CD1c-positive myeloid dendritic cell (primary cell): ENCODE measurements at regions not wholly inside any gene's neighbourhood (a gene's known extent, or its start where the extent isn't known, plus 50 kb on each side); places are given as distances from the start of the nearest gene placed in this dataset.
"Not testable (repeated sequence)": the region's sequence is repeated elsewhere in the genome, so short reads cannot be mapped to it uniquely, and the experiment has no call there.

ENCODE experiments used
- DNase-seq: peaks from one replicate; pipeline ENCODE4 v3.0.0-alpha.2; 2016; ENCODE audit errors: extremely low spot score

DNA sequence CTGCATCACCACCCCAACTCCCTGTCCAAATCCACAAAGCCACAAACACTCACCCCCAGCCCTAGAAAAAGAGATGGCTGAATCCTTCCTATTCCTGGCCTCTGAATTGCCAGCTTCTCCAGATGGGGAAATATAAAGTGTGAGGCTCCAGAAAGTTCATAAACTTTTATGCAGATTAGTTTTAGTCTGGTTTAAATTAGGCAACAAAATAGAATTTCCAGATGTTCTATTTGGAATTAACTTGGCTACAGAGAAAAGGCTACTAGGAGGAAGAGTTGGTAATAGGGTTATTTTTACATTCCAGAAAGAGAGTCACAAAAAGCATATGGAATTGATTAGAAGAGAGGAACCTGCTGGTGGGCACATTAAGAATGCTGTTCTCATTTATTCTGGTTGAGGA, 56.0 kb downstream of the EN1 start:
- no peak for DNase-seq

DNA sequence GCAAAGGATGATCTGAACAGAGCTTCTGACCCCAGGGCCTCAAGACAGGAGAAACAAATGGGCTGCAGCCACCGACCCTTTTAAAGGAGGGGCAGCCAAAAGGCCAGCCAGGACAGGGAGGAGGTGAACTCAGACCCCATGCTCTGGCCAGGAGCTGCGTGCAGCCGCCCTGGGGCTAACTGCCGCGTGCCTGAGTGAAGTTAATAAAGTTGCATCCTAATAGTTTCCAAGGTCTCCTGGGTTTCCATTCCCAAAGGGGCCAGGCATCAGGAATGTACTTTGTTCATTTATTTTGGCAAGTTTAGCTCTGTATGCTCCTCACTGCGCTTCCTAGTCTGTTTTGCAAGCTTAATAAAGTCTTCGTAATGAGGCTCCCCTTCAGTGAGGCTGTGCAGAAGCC, 60.7 kb downstream of the EN1 start:
- DNase-seq: no peak

DNA sequence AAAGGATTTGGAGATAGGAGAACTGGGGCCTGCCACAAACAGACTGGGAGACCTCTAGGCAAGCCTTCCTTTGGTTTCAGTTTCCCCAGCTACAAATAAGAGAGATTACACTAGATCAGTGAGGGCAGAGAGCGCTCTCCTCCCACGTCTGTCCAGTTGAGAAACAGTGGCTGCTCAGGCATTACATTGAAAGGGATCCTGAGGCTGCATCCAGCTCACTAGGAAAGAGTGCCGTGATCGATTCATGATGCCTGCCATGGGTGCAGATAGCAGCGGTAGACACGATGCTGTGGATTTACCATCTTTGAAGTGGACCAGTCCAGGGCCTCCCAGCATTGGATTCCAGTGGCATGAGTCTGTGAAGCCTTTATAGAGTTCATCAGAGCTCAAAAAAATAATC, 62.6 kb downstream of the EN1 start:
- DNase-seq: no peak

DNA sequence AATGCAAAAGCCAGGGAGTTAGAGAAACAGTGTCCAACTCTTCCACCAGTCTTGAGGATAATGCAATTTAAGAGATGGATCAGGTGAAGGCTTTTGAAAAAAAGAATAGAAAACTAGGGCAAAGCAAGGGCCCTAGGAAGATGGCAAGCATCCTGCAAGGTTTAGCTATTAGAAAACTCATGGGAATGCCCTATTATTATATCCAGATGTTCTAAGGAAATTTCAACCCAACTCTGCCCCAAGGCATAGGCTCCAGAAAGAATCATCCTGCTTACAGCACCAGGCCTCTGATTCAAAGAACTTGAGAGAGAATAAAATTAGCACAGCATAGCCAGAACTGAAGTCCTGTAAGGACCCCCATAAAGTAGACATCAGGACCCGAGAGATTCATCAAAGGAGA, 68.1 kb downstream of the EN1 start:
- no peak for DNase-seq

DNA sequence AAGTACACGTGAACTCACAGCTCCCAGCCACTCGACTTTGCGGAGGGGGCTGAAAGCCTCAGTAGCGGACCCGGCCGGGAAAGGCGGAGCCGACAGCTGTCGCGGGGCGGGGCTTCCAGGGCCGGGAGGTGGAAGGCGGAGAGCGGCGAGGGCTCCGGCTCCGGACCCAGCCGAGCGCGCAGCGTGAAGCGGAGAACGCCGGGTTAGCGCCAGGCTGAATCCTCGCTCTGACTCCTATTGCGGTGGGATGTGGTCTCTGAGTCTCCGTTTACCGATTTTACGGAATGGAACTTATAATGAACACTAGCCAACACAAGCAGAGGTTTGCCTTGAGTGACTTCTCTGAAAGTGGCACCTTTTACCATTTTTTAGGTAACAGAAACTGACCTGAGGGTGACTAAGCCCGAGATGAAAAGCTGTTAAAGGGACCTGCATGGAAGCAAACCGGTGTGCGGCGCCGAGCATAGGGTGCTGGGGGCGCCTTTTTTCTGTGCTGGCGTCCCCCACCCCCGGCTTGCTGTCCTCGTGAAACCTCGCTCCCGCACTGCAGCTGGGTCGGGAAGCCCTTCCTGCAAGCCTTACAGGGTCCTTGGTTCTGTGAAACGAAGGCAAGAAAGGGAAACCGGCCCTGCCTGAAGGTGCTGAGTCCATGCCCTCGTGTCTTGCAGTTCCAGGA, 72.9 kb downstream of the EN1 start:
- DNase-seq: no peak

DNA sequence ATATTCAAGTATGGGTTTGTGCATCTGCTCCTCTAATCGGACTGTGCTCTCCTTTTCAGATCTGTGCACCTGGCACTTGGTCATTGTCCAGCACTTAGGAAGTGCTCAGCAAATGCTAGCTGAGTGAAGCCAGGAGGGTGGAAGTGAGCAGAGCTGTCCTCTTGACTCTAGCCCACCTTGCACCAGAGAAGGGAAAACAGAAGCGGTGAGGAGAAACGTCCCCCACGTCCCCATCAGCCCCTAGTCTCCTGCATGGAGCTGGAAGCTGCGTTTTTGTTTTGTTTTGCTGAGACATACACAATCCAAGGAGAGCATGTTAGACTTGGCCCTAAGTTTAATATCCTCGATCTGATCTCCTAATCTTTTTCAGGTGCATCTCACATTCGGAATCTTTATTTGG, 73.6 kb downstream of the EN1 start:
- no peak for DNase-seq

DNA sequence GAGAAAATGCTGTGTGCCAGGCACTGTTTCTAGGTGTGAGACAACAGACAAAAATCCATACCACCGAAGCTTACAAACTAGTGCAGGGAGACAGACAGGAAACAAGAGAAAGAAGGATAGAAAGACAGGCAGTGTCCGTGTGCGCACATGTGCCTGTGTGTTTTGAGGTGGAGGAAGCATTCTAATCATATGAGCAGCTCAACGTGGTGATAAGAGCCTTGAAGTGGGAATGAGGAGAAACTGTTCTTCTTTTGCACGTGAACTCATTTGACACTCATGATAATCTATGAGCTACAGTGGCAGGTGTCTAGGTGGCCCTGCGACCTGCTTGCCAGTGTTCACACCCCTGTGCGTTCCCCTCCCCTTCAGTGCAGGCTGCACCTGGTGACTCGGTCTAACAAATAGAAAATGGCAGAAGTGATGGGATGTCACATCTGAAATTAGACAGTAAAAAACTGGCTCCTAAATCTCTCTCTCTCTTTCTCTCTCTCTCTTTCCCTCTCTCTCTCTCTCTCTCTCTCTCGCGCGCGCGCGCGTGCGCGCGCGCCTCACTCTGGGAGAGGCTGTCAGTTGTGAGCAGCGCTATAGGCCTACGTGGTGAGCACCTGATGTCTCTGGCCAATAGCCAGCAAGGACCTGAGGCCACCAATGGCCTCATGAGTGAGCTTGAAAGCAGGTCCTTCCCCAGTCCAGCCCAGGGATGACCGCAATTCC, 74.8 kb downstream of the EN1 start:
- DNase-seq: no peak

DNA sequence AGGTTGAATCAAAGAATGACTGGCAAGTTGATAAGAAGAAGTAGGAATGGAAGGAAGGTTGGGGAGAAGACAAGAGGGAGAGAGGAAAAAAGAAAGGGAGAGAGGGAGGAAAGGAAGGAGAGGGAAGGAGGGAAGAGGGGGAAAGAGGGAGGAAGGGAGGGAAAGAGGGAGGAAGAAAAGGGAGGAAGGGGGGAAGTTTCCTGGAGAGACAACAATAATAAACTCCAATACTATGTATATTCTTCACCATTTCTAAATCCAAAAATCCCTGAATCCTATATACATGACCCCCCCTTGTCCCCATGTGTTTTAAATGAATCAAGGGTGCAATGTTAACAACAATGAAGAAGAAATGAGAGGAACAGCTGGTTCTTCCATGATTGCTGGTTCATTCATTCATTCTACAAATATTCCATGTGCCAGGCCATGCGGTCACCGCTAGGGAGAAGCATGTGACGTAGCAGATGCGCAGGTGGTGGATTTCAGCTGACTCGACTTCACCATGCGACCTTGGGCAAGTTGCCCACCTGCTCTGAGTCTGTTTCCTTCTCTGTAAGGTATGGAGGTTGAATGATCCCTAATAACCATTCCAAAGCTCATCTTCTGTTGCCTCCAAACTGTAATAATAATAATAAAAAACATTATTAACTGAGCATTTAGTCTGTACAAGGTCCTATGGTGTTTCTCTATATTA, 77.6 kb downstream of the EN1 start:
- DNase-seq: no peak

DNA sequence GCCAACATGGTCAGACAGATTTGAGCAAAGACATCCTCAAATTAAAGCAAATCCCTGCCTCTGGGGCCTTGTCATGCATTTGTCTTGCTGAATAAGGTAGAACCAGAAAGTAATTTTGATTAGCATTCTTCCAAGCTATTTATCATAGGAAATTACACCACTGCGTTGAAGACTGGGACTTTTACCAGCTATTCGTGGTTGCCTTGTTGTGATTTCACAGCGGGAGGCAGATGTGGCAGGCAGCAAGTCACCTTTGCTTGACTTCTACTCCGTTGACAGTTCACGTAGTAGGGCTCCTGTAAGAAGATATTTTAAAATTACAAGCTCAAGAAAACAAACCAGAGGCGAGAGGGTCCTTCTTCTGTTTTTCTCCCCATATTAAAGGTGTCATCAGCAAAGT, 80.6 kb downstream of the EN1 start:
- DNase-seq: no peak

DNA sequence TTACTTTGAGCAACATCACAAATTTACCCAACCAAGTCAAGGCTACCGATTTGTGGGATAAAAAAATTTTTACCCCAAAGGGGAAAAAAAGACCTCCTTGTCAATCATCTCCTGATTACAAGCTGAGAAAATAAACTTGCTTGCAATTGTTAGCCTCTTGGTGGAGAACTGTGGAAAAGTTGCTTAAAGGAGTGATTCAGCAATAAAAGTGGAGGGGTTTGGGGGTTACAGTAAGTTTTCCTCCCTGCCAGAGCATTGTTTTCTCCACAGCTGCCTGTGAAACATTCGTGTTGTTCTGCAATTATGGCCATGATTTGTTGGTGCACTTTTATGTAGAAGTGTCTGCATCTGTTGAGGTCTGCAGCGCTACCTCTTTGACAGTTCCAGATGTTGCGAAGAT, 82.6 kb downstream of the EN1 start:
- DNase-seq: no peak

DNA sequence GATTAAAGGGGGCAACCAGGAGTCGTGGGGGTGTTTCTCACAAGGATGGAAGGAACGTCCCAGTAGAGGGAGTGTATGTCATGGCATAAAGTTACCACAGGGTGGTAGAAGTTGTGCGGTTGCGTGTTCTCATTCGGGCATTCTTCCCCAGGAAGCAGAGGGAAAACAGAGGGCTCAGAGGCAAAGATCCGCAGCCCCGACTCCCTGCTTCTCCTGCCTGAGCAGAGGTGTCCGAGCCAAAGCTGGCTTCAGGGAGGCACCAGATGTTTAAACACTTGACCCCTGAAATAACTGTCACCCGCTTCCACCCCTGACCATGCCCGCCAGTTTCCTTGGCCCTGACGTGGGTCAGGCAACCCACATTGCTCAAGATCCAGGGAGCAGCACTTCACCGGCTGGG, 83.7 kb downstream of the EN1 start:
- no peak for DNase-seq

DNA sequence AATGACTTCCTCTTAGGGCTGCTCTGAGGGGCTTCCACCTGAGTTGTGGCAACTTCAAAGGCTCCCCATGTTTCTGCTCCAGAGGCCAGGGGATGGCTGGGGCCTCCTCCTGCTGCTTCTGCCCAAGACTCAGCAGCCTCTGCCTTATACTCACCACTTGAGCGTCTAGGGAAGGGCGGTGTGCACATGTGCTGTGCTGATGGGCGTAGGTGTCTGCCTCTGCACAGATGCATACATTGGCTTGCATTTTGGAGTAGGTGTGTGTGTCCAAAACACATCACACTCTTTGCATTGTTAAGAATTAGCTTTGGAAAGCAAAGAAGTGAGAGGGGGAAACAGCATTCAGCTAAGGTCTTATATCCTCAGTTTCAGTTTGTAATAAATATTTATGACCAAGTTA, 85.2 kb downstream of the EN1 start:
- no peak for DNase-seq

DNA sequence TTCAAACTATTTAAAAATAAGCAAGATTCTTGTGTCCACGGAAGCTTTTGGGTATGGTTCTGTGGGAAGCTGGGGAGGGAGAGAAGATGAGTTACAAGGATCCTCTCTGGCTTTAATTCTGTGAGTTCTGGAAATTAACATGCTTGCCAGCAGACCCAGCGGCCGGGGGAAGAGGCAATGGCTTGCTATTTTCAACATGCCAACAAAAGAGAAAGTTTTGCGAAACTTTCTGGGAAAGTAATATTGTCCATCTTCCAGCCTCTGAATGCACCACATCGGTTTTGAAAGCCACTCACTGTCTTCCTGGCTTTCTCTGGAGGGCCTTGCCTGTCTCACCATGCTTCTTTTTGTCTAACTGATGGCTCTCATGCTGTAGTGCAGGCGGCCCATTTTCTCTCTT, 85.7 kb downstream of the EN1 start:
- DNase-seq: no peak

DNA sequence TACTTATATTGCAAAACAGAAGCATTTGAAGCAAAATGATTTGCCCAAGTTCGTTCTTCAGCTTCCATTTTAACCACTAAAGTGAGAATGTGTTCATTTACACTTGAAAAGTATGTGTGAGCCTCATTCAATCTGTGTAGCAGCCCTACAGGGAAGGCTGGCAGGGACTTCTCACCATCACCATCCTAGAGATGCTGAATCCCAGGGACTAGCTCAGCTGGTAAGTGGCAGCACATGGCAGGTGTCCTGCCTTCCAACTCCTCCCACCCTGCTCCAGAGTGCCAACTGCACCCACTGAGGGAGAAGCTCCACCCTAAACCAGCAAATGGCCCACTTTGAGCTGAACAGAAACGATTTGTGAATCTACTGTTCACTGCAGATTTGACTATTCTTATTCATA, 91.5 kb downstream of the EN1 start:
- DNase-seq: no peak

DNA sequence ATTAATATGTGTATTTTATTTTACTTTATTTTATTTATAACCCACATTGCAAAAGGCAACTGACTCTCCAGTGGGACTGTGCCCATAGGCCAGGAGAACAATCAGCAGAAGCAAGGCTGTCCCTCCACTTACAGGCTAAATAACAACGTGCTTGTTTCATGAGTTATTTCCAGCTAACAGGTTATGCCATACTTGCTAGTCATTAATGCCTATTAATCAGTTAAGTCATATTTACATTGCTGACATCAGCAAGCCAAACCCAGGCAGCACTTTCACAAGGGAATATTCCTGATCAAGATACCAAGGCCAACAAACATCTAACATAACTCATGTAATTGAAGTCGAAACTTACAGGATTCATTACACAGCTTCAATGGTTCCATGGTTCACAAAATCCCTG, 92.1 kb downstream of the EN1 start:
- no peak for DNase-seq

DNA sequence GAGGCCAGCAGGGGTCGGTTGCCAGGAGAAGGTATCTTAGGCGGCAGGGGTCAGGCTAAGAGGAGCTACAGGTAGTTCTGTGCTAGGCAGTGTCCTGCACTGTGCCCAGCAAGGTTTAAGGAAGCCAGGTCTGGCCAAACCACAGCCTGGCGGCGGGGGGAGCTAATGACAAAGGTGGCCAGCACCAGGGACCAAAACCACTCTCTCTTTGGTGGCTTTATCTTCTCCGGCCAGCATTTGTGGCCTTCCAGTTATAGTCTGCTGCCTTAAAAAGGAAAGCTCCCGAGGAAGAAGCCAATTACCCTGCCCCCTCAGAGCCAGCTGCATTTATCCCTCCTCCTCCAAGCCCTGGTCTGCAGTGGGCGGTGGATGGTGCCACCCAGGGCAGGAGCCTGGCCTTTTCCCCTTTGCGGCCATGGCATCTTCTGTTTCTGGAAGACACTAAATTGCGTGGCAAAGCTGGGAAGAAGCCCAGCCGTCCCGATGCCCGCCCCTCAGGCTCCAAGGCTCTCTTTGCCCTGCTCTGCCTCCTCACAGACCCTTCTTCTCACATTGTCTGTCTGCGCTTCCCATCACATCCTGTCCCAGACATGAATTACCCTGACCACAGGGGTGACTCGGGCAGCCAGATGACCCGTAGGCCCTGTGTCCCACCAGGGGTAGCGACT, 94.6 kb downstream of the EN1 start:
- no peak for DNase-seq

DNA sequence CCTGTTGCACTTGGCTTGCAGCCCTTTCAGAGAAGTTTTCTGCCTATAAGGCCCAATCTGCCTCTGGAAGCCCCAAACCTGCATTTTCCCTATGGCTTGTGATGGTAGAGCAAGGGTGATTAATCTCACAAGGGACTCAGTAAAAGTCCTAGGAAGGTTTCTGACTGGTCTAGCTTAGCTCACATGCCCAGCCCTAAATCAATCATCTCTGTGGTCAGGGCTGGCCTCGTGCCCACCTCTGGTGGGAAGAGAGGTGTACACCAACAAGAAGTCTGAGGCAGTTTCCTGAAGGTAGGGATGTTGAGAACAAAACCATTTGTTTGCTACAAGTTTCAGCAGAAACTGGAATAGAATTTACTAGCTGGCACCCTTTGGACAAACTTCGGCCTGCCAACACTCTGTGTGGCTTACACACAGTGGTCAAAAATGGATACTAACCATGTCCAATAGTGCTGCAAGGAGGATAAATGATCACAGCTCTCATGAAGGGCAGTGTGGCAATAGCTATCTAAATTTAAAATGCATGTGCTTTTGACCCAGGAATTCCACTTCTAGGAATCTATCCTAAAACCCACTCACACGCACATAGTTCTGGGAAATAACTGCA, 96.4 kb downstream of the EN1 start:
- no peak for DNase-seq

DNA sequence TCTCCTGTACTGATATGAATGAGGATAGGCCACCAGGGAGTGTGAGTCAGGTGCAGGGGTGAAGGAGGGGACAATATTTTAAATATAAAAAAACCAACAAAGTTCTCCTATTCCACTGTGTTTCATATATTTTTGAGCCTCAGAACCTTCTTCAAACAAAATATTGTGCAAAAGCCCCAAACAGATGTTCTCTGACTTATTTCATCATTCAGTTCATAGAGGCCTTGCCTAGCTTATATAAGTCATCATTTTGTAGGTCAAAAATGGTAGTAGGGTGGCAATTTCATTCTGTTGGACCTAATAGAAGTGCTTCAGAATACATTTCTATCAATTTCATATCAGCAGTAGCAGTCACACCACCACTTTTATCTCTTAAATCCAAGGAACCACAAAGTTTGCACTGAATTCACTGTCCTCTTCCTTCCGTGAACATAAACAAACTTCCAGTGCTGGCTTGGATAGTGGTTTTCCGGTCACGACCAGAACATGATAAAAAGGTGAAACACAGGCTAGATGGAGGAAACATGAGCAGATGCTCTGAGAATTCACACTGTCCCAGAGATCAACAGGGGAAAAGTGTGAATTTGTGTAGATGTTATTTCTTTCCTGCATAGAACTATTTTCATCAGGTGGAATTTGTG, 99.1 kb downstream of the EN1 start:
- DNase-seq: no peak

DNA sequence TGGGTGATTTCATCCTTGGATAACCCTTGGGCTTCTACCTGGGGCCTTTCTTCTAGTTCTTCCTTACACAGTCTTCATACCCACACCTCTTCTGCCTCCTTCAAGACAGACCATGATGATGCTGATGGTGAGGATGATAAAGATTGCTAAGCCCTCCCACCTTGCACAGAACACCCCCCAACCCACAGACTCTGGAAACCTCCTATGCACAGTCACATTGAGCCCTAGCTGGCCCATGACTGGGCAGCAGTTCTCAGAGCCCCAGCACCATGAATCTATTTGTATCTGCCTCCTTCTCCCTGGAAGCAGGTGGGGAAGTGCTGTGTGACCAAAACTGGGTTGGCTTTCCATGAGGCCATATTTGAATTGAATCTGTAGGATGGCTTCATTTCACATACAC, 99.8 kb downstream of the EN1 start:
- no peak for DNase-seq

DNA sequence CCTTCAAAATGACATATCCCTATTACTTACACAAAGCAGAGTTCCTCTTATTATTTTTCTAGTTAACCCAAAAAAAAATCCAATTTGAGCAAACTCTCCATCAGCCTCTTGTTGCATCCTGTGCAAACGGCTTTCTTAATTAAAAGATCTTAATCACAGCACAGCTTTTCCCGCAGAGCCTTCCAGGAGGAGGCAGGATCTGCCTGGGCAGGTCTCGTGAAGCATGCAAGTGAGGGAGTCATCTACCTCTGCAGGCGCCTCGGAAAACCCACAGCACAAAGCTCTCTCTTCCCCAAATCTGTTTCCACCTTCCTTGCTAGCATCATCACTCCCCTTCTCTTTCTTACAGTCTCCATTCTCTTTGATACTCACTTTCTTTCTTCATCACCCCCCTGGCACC, 100.4 kb downstream of the EN1 start:
- DNase-seq: no peak

DNA sequence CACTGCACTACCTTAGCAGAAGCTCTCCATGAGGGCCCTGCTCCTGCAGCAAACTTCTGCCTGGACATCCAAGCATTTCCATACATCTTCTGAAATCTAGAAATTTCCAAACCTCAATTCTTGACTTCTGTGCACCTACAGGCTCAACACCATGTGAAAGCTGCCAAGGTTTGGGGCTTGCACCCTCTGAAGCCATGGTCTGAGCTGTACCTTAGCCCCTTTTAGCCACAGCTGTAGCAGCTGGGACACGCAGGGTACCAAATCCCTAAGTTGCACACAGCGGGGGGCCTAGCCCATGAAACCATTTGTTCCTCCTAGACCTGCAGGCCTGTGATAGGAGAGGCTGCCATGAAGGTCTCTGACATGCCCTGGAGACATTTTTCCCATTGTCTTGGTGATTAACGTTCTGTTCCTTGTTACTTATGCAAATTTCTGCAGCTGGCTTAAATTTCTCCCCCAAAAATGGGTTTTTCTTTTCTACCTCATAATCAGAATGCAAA, 102.7 kb downstream of the EN1 start:
- DNase-seq: not testable (repeated sequence)
